HG03565 (cell line): ENCODE measurements at regions not wholly inside any gene's neighbourhood (a gene's known extent, or its start where the extent isn't known, plus 50 kb on each side); places are given as distances from the start of the nearest gene placed in this dataset.

ENCODE experiments used
- ATAC-seq: cut with Tn5 transposase; IDR thresholded peaks from one replicate; pipeline ENCODE4 v1.9.1; 2021; ENCODE audit warnings: mild to moderate bottlenecking, moderate library complexity; ENCODE audit not compliant: unreplicated experiment

DNA sequence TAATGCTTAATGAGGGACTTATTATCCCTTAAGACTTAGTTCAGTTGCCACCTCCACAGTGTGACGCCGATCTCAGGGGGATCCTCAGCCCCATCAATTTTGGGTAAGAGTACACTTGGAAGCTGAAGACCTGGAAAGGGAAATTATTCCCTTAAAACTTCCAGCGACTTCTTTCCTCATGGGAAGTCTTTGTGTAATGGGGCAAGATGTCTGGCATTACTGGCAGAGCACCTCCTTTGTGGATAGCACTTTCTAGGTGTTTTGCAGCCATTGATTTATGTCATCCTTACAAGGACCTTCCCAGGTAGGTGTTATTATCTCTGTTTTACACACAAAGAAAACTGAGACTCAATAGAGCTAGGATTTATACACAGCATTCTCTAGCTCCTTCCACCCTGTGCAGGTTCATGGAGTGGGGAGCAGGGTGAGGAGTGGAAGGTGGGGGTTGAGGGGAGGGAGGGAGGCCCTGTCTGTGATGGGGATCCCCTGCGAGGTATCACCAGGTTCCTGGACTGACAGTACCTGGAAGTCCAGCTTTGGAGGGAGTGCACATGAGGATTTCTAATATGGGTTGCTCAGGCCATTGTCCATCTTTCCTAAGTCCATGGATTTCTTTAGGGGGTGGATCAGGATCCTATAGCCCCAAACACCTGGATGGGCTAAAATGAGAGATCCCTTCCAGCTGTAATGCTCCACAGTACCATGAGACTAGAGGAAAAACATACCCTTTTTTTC is 79.4 kb downstream of the MYCN start:
- no peak for ATAC-seq

DNA sequence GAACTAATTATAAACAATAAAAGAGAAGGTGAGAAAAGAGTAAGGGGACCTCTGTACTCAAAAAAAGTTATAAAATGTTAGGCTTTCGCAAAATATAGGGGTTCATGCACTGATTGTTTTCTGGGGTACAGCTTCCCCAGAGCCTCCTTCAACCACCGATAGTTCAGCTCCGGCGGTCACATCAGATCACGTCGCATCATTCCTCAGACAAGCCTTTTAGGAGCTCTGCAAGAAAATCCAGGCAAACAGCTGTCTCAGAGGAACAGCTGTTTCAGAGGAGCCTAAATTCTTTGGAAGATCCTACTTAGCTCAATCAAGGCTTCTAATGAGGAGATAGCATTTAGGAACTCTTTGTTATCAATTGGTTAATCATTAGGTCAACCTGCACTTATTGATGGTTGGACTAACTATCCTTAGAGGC is 78.7 kb downstream of the MYCN start:
- no peak for ATAC-seq

DNA sequence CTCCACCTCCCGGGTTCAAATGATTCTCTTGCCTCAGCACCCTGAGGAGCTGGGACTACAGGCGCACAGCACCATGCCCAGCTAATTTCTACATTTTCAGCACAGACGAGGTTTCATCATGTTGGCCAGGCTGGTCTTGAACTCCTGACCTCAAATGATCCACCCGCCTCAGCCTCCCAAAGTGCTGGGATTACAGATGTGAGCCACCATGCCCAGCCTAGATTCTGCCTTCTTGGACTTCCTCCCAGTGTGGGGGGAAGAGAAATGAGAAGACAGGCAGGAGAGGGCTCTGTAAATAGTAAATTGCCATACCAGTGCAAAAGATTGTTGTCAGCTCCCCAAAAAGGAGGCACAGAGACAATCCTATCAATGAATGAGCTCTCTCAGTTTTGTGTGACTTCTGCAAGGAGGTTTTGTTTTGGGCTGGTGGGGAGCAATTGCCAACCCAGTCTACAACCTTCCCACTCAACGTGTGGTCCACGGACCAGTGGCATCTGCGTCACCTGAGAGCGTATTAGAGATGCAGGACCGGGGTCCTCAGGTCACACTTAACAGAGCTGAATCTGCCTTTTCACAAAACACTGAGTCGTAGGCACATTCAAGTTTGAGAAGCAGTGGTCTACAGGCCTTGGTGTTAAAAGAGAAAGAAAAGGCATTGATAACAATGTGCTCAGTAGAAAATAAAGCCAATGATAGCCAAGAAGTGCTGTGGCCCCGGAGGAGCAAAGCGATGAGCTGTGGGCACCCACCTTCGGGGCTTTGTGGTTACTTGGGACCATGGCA is 78.1 kb downstream of the MYCN start:
- no peak for ATAC-seq

DNA sequence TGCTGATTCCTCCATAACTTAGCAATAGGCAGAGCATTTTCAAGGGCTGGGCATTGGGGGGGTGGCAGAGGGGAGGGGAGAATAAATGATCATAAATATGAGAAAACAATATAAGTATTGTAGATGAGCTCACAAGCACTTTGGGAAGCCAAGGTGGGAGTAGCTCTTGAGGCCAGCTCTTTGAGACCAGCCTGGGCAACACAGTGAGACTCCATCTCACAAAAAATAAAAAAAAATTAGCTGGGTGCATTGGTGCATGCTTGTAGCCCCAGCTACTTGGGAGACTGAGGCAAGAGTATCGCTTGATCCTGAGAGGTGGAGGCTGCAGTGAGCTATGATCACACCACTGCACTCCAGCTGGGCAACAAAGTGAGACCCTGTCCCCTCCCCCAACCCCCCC is 75.9 kb downstream of the MYCN start:
- no peak for ATAC-seq

DNA sequence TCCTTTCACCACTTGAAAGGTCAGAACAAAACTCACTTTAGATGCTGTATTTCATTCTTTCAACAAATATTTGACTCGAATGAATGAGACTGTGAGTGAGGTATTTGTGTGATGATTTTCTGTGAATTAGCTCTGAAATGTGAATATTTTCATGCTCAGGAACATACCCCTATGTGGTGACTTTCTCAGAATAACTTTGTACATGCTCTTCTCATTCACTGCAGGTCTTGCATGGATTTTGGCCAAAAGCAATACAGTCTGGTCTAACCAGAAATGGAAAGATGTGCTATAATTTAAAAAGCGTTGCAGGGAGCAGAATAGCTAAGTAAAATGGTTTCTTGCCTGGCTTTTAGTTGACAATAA is 75.5 kb downstream of the MYCN start:
- no peak for ATAC-seq

DNA sequence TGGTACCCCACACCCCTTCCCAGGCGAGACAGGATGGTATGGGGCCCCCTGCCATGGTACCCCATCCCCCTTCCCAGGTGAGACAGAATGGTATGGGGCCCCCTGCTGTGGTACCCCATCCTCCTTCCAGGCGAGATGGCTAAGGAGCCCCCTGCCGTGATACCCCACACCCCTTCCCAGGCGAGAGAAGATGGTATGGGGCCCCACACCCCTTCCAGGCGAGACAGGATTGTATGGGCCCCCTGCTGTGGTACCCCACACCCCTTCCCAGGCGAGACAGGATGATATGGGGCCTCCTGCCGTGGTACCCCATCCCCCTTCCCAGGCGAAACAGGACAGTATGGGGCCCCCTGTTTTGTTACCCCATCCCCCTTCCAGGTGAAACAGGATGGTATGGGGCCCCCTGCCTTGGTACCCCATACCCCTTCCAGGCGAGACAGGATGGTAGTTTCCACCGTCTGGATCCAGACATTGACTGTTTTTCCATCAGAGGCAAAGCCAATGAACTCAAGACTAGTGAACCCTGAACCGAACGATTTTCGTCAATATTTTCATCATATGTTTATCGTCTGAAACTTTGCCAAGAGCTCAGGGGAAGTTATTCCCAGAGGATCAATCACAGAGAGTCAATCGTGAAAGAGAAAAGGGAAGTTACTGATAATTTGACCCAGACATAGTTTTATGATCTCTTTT is 75.0 kb downstream of the MYCN start:
- ATAC-seq: no peak

DNA sequence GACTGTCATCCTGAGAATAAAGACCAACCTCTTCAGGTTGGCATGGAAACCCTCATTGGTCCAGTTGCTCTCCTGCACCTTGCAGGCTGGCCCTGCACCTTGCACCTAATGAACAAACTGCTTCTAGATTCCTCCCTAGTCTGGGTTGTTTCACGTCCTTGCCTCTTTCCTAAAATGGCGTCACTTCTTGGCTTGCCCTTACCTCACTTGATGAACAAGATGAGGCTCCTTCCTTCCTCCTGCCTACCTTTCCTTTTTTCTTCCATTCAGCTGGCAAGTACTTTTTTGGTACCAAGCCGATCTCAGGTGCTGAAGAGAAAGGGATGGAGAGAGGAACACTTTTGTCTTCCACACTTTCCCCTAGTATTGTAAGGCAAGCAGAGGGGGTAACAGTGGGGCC is 74.5 kb downstream of the MYCN start:
- no peak for ATAC-seq

DNA sequence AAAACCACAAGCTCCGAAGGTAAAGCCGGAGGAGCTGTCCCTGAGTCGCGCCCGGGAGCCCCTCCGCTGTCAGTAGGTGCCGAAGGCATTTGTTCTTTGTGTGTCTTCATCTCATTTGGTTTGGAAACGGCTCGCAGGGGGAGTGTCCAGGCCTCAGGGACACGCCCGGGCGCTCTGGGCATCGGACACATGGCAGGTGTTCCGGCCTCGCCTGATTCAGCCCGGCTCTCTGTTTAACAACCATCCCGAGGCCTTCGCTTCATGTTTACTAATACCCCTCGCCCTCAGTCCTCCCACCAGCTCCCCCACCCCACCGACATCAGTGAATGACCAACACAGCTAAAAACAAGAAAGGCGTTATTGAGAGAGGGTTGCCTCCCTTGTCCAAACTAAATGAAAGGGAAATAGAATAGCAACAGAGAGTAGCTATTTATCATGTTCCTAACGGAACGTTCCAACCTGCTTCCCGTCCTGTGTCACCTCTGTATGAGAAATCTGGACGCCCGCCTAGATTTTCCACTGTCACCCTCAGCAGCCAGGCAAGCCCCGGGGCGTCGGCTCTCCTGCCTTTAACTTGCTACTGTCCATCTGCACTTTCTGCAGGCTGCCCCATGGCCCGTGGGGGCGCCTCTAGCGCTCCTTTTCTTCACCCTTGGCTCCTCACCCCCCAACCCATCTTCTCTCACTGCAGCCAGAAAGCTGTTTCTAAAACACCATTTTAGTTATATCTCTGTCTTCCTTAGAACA is 73.9 kb downstream of the MYCN start:
- no peak for ATAC-seq

DNA sequence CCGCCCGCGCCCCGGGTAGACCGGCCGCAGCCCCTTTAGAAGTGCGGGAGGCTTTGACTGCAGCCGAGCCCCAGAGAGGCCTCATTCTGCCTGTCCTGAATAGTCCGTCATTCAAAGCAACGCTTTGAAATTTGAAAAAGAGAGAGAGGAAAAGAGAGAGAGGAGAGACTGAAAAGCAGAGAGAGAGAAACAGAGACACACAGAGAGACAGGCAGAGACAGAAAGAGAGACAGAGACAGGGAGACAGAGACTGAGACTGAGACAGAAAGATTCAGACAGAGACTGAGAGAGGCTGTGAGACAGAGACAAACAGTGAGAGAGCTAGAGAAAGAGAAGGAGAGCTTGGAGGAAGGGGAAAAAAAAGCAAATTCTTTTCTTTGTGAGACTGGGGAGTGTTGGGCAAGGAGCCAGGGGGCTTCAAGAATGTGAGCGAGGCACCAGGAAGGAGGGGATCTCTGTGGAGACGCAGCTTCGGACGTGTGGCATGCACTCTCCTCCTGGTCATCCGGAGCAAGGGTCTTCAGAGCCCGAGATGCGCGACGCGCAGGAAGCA is 73.1 kb downstream of the MYCN start:
- ATAC-seq: no peak

DNA sequence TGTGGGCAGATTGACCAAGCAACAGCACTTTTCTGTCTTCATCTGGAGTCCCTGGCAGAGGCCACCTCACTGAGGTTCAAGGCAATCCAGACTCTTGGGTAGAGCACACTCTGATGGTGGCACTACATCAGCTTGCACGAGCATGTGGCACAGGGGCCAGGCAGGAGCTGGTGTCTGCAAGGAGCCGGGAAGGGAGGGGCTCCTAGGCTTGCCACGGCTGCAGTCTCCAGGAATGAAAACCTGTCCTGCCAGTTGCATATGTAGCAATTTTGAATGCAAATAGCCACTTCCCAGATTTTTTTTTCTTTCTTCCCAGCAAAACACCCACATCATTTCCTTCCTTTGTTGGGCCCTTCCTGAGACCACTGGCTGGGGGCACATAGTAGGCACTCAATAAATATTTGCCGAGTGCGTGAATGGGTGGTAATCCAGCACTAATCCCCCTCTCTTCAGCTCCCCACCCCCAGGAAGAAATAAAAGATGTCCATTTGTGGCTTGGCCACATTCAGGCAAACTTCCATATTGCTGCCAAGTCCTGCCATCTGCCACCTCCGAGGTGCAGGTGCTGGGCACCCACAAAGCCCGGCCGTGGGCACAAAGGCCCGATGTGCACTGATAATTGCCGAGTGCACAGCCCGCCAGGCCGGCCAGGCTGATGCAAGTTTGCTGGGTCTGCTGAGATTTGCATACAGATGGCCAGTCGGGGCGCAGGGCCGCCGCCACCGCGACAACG is 72.4 kb downstream of the MYCN start:
- no peak for ATAC-seq

DNA sequence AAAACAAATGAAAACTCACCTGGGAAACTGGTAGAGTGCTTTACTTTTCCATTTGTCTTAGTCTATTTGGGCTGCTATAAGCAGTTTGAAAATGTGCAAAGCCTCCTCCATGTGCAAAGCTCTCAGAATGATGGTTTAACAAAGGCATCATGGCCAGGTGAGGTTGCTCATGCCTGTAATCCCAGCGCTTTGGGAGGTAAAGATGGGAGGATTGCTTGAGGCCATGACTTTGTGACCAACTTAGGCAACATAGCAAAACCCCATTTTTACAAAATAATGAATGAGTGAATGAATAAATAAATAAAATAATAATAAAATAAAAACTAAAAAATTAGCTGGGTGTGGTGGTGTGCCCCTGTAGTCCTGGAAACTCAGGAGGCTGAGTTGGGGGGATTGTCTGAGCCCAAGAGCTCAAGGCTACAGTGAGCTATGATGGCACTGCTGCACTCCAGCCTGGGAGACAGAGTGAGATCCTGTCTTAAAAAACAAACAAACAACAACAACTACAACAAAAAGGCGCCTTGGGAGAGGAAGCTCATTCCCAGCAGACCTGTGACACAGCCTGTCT is 71.8 kb downstream of the MYCN start:
- ATAC-seq: no peak

DNA sequence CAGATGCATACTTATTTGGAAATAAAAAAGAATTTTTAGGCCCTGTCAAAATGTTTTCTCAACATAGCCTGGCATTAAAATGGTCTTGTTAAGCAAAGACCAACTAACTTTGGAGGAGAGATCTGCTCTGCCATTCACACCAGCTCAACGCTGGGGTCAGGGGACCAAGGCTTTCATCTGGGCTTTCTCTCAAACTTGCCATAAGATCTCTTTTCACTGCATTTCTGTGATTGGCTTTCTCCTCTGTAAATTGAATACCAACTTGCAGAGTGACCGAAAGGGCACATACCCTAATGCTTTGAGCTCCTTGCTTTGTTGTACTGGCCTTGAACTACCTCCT is 71.2 kb downstream of the MYCN start:
- ATAC-seq: no peak

DNA sequence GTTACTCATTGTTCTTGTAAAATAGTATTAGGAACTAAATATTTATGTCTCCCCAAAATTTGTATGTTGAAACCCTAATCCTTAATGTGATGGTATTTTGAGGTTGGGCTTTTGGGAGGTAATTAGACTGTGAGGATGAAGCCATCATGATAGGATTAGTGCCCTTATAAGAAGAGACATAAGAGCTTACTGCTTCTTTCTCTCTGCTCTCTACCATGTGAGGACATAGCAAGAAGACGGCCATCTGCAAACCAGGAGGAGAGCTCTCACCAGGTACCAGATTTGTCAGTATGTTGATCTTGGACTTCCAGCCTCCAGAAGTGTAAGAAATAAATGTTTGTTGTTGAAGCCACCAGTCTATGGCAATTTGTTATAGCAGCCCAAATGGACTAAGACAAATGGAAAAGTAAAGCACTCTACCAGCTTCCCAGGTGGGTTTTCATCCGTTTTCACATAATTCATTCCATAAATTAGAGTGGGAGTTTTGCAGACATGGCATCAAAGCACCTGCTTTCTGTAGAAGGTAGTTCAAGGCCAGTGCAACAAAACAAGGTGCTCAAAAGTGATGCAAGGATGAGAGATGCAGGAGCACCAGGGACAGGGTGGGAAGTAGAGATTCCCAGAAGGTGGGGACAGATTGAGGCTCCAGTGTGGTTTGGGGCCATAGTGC is 70.7 kb downstream of the MYCN start:
- no peak for ATAC-seq

DNA sequence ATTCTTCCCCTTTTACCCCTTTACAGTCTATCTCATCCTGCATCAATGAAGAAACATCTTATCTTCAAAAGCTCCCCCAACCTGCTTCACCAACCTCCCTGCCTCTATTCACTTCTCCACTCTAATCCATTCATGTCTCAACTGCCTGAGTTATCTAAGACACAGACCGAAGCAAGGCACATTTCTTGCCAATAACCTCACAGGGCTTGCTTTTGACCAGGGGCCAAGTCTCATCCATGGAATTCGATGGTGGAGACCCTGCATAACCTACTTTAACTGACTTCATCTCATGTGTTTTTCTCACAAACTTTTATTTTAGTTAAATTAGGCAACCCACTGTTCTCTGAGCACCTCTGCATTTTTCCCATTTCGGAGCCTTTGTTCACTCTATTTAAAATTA is 69.7 kb downstream of the MYCN start:
- no peak for ATAC-seq

DNA sequence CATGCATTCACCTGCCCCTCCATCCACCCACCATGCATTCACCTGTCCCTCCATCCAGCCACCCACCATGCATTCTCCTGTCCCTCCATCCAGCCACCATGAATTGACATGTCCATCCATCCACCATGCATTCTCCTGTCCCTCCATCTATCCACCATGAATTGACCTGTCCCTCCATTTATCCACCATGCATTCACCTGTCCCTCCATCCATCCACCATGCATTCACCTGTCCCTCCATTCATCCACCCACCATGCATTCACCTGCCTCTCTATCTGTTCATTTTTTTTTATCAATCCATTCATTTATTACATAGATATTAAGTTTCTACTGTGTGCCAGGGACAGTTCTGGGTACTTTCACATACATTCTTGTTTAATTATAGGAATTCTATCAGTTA is 69.2 kb downstream of the MYCN start:
- ATAC-seq: no peak

DNA sequence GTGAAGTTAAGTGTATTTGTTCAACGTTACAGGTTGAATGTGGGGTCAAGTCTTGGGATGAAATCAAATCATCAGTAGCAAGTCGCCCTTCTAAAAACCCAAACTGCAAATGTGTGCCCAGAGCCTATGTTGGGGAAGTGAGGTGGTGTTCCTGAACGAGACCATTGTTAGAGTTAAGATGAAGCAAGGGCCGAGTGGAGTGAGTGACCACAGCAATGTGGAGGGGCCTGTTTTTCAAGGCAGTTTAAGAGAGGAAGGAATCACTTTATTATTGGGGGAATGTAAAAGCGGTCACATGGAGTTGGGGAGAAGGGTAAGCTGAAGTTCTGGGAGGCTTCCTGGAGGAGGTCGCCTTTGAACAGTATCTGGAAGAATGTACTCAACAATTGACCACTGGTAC is 68.5 kb downstream of the MYCN start:
- ATAC-seq: no peak

DNA sequence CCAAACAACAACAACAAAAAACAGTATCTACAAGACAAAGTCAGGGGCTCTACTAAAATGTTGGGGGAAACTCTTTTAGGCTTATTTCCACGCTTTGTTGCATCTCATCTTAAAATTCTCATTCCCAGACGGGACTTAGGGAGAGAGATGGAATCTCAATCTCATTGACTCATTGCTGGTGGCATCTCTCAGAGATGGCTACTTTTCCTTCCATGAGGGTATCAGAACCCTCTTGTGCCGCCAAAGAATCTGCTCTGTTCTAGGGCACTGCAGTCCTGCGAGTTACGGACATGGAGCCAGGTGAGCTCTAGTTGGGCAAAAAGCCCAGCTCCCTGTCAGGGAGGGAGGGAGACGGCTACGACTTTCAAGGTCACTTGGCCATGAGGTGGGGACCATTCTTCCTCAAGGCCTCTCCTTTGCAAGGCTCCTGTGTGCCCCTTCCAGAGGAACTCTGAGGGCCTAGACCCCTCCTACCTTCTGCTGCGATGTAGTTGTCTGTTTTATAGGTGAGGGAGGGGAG is 68.0 kb downstream of the MYCN start:
- ATAC-seq: no peak

DNA sequence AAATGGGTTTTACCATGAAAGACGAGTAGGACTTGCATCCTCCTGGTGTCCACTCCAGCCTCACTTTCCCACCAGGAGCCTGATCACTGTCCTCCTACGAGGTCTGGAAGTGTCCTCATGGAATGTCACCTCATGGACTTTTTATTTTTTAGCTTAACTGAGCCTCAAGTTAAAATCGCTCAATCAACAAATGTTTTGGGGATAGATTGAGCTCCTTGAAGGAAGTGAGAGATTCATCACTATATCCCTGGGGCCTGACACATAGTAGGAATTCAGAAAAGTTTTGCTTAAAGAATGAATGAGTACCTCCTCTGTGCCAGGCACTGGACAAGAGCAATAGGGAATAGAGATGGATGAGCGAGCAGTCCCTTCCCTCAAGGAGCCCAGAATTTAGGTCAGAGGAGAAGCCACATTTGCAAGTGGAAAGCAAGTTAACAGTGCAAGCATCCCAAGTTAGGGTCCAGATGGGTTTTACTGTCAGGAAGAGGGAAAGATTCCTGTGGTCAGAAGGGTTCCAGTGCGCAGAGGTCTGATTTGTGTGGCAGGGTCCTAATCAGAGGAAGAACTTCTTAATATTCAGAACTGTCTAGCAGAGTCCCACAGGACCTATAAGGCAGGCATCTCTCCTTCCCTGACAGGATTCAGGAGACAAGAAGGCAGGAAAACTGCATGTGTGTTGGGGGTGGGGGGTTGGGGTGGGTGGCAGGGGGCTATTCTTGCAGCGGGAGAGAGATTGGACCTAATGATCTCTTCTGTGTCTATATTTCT is 67.0 kb downstream of the MYCN start:
- no peak for ATAC-seq
